ENCODE measurements at regions not wholly inside any gene's neighbourhood (a gene's known extent, or its start where the extent isn't known, plus 50 kb on each side); places are given as distances from the start of the nearest gene placed in this dataset.
"Not testable (repeated sequence)": the region's sequence is repeated elsewhere in the genome, so short reads cannot be mapped to it uniquely, and the experiment has no call there.

DNA sequence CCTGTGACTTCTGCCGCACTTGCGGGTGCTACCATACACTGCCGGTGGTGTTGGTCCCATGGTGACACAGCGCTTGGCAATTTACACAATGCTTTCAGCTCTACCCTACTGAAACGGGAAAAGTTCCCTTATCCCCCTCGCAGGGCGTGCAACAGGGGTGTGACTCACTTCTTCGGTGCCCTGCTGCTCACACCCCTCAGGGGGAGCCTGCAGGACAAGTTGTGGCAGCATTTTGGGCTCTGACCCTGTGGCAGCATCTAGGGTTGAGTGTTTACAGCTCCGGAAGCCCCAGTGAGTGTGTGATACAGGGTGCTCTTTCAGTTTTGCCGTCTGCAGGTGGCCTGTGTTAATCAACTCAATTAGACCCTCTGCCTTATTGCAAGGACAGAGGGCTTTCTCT lies 324.7 kb upstream of the RGMA start:
- no peak for DNase-seq

GRCh38 chr15:93399121-93399520 lies 310.1 kb upstream of the RGMA start:
- no peak for DNase-seq

DNA sequence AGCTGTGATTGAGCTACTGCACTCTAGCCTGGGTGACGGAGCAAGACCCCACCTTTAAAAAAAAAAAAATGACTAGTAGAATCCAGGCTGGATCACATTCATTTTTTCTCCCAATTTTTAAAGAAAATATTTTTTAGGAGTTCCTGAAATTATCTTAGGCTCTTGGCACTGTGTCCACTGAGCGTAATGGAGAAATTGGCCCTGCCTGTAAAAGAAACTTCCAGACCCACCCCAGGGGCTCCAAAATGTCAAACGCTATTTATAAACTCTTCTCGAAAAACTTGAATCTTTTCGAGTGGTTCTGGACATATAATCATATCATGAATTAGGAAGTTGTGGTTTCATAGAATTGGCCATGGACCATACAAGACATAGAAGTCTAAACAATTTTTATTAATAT lies 300.2 kb upstream of the RGMA start:
- no peak for DNase-seq

- DNase-seq, result no peak
Observed at GRCh38 chr15:93384886-93385285, 295.9 kb upstream of the RGMA start.

DNA sequence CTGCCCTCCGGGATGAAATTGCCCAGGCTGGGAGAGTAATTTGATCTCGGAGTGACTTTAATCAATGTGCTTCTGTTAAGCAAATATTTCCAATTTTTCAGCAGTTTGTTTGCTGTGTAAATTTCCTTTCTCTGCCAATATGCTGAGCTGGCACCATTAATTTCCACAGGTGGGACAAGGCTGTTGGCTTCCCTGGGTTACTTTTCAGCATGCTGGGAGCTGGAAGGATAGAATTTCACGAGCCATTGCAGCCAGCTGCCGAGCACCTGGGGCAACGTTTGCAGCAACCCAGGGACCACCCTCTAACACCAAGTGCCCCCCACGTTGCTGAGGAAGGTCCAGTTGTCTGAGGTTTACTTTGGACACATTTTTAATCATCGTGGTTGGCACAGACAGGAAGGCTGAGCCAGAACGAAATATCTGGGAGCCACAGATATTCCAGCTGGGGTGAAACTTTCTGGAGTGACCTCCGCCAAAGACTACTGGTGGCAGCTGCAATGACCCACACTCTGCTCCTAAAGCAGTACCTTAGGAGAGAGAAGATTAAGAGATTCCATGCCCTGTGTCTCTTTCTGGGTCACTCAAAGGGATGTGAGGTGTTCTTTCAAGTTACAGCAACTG lies 293.3 kb upstream of the RGMA start:
- DNase-seq, result no peak

DNA sequence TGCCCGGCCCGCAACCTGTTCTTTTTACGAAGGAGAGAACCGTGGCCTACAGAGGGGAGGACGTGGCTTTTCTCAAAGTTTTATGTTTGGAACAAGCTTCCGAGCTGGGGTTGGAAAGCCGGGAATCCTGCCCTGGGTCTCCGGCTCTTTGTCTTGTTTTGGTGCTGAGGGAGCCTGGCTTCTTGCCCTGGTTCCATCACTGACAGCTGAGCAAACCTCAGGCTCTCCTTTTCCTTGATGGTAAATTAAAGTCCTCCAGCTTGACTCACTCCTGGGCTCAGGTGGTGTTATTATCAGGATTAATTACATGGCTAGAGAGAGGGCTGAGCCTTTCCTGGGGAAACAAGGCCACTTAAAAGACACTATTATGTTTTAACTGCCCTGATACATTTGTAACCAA lies 289.5 kb upstream of the RGMA start:
- no peak for DNase-seq

GRCh38 chr15:93372865-93373223 lies 283.8 kb upstream of the RGMA start:
- DNase-seq, result no peak

DNA sequence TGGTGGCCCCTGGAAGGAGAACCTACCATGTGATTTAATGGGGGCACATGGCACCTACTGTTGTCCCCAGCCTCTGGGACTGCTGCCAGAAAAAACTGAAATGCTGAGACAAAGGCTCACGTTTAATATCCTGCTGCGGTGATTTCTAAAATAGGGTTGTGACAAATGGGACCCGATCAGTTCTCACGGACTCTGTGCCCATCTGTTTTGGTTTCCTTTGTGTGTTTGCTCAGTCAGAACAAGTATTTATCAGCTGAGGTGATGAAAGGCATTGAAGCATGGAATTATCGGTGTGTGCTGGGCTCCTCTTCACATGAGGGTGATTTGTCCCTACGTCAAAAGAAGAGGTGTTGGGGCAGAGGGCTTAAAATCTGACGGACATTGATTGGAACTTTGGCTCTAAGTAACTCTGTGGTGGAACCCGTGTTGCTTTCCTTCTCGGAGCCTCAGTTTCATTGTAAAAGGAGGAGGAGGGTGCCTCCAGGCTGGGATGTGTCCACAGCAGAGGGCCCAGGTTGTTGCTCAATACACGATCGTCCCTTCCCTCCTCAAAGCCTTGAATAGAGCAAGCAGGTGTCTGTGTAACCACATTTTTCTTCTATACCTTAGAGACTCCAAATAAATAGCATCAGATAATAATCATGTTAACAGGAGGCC lies 283.3 kb upstream of the RGMA start:
- DNase-seq, result no peak

DNA sequence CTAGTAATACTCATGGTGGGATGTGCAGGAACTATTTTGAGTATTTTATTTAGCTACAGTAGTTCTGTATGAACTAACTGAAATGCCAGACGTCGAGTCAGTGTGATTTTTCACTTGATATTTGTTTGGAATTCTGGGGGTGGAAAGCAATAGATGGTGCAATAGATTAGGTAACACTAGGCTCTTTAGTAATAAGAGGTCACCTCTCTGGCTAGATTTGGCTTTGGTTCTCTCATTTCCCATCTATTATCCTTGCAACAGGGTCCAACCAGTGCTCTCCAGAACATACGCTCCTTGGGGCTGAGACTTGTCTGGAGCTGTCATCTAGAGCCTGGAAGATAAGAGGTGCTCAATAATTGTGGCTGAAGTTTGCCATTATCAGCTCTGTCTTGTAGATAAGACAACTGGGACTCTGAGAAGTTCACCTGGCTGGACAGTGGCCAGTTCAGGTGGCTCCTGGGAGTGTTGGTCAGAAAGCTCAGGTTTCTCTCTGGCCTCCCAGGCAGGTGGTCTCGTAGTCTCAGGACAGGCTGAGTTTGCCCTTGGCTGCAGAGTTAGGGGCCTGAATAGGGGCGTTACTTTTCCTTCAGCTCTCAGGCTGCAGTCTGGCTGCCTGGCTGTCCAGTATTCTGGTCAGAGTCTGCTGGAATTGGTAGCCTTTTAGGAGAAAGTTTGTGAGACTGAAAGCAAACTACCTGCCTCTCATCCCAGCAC lies 277.5 kb upstream of the RGMA start:
- no peak for DNase-seq

DNA sequence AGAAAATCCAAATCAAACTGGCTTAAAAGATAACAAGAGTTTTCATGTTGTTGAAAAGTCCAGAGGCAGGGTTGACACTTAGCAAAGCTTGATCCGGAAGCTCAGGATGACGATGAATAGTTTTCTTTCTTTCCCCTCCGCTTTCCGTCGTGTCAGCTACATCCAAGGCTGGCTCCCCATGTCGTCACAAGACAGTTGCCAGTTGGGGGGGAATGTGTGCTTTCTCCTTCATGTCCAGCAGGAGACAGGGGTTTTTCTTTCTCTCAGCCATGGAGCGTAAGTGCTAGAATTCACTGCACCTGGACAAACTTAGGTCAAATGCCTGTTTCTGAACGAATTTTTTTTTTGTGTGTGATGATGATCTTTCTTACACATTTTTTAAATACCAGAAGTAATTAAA lies 273.8 kb upstream of the RGMA start:
- no peak for DNase-seq

- no peak for DNase-seq
Observed at GRCh38 chr15:93362203-93362602, 273.2 kb upstream of the RGMA start.

DNA sequence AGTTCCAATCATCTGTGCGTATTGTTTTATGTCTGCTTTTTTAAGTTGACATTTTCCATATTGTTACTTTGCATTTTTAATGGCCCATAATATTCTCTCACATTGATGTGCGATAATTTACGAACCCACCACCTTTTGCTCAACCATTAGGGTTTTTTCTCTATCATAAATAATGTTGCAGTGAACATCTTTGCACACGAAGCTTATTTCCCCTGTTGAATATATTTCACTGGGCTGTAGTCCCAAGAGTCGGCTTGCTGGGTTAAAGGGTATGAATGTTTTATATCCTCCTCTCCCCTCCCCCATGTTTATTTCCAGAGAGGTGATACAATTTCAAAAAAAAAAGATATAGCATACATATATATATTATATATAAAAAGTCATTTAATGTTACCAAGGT lies 272.7 kb upstream of the RGMA start:
- DNase-seq, result no peak

DNA sequence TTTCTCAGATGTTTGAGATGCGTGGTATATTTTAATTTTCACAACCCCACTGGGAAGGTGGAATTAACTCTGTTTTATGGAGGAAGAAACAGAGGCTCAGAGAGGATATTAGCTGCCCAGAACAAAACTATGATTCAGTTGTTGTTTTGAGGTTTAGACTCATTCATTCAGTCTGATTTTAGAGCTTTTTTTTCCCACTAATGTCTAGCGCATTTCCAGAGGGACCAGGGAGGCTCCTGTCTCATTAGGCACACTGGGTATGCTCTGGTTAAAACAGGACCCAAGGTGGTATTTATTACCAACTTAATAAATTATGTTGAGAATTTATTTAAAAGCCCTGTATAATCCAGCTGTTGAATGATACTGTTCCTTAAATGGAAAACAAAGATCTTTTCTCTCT lies 272.0 kb upstream of the RGMA start:
- DNase-seq, result no peak

DNA sequence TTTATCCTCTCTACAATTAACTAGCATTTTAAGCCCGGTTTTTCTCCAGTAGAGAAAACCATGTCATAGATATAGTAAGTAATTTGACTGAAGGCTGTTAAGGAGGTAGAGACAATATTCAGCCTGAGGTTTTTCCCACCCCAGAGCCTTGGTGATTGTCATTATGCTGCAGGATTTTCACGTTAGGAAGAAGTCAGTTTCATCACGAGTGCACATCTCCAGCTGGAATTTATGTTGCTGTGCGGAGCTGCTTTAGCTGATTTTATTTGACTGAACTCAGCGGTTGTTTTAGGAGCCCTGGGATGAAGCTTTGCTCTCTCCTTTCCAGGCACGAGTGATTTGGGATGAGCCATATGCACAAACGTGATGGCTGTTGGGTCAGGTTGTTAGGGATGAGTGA lies 271.3 kb upstream of the RGMA start:
- no peak for DNase-seq

DNA sequence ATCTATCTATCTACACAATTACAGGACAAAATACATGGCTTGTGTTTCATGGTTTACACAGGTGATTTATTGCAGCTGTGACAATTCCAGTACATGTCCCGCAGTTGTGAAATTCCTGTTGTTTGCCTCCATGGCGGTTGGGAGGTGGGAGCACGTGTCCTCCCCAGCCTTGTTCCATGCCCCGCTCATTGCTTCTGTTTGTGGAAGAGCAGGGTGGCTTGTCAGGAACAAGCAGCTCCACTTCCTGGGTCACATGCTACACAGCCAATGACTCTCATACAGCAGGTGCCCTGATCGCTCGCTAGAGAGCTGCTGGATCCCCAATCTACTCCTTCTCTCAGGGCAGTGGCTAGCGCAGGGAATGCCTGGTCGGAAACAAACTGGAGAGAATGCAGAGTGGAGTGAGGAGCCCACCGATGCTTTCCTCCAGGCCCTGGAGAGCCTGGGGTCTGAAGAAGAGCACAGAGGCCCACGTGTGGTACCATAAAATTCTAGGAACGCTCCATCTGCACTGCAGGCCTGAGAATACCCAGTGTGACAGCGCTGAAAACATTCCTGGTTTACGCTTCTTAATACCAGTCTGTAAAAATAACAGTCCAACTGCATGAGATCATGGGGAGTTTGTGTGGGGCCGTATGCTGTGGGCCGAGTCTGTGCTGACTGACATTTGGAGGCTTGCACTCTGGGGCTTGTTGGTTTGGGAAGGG lies 270.6 kb upstream of the RGMA start:
- no peak for DNase-seq

DNA sequence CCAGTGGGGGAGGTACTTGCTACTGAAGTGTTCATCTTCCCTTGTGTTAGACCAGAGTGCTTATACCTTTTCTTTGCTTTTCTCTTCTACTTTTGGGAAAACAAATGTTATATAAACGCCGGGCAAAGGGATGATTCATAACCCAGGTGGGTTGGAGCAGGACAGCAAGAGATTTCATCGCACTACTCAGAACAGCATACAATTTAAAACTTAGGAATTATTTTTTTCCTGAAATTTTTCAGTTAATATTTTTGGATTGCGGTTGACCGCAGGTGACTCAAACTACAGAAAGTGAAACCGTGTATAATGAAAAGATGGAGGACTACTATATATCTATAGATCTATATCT lies 270.0 kb upstream of the RGMA start:
- DNase-seq, result no peak

GRCh38 chr15:93358166-93359059 lies 269.4 kb upstream of the RGMA start:
- DNase-seq, result no peak

DNA sequence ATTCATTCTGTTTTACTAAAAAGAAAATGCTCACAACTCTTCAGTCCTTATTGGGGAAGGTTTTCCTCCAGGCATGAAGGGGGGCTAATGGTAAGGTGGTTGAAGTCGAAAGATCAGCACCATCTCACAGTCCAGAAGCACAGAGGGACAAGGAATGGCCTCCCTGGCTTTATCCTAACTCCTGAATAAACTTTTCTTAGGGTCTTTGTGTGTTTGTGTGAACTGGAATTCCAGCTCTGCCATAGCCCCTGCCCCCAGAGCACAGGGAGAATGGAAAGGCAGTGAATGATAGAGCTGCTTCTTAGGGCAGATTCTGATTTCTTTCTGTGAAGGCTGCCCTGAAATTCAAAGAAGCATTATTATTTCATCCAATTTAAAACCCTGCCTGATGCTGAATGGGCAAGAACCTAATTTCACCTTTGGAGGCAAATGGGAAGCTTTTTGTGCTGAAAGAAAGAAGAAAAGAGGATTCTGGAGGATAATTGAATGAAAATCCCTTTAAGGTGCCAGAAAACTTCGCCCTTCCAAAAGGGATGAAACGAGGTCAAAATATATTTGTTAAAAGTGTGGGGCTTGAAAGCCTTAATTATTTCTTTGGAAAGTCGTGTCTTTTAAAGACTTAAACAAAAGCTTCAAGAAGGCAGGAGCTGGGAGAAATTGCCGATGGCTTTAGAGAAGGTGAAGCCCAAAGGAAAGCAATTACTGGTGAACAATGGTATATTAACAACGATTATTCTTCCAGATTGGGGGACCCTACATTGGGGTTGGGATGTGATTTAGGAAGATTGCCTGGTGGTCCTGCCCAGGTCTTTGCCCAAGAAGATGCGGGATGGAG lies 259.9 kb upstream of the RGMA start:
- no peak for DNase-seq

GRCh38 chr15:93347986-93348385 lies 259.0 kb upstream of the RGMA start:
- DNase-seq, result no peak

DNA sequence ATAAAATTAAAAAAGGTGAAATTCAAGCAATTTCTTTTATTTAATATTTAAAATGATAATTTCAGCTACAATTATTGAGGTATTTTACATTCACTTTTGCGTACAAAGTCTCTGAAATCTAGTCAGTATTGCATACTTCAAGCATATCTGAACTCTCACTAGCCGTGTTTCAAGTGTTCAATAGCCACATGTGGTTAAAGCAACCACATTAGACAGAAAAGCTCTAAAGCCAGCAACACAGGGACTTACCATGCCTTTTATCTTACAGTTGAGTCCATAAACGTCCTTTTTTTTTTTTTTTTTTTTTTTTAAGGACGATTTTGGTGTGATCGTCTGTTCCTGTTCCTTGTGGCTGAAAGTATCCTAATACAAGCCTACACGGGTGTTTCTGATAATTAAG lies 257.0 kb upstream of the RGMA start:
- DNase-seq, result no peak

DNA sequence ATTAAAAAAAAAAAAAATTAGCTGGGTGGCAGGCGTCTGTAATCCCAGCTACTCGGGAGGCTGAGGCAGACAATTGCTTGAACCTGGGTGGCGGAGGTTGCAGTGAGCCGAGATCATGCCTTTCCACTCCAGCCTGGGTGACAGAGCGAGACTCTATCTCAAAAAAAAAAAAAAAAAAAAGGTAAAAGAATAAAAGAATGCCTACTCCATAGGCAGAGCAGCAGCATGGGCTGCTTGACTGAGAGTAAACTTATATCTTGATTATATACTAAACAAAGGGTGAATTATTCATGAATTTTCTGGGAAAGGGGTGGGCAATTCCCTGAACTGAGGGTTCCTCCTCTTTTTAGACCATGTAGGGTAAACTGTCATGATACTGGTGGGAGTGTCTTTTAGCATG lies 254.4 kb upstream of the RGMA start:
- DNase-seq, result not testable (repeated sequence)

DNA sequence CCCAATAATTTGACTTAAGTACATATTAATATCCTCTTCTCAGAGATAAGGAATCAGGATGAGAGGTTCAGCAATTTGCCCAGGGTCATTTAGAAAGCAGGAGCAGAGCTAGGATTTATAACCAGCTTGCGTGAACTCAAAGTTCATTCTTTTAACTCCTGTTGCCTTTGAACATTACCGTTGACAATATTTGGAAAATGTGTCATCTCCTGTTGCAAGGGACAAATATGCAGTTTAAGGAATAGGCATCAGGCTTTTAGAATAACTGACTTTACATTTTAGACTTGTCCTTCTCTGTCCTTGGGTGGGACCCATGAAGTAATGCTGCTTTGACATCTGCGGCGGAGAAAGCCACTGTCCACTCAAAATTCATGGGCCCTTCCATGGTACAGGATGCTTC lies 252.2 kb upstream of the RGMA start:
- no peak for DNase-seq
